VCaP (cell line): ENCODE measurements at regions not wholly inside any gene's neighbourhood (a gene's known extent, or its start where the extent isn't known, plus 50 kb on each side); places are given as distances from the start of the nearest gene placed in this dataset.

Experiments
- H3K27ac ChIP-seq: fragments of 450-650 bp; 2 replicates; pipeline ENCODE4 v1.5.1; 2017
- TF ChIP-seq, protein P1 (sequence below): fragments of 450-650 bp; conservative IDR thresholded peaks from 2 replicates; pipeline ENCODE4 v1.5.1; 2017; ENCODE audit warnings: mild to moderate bottlenecking, moderate library complexity

DNA sequence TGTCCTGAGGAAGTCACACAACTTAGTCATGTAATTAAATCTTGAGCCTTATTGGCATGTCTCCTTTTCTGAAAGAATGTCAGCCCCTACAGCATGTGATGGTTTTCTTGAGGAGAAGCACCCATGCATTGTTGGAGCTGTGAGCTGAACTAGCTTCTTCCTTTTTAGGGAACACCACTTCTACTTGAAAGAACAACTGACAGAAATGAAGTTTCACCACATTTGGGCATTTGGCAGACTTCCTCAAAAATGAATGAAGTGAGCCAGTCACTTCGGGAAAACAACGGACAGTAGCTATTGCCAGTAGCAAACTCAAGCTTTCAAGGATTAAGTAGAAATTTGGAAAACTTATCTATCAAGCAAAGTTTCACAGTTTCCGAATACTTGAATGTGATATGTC, 1351.3 kb downstream of the EFNB2 start:
- TF ChIP-seq, protein P1, sequence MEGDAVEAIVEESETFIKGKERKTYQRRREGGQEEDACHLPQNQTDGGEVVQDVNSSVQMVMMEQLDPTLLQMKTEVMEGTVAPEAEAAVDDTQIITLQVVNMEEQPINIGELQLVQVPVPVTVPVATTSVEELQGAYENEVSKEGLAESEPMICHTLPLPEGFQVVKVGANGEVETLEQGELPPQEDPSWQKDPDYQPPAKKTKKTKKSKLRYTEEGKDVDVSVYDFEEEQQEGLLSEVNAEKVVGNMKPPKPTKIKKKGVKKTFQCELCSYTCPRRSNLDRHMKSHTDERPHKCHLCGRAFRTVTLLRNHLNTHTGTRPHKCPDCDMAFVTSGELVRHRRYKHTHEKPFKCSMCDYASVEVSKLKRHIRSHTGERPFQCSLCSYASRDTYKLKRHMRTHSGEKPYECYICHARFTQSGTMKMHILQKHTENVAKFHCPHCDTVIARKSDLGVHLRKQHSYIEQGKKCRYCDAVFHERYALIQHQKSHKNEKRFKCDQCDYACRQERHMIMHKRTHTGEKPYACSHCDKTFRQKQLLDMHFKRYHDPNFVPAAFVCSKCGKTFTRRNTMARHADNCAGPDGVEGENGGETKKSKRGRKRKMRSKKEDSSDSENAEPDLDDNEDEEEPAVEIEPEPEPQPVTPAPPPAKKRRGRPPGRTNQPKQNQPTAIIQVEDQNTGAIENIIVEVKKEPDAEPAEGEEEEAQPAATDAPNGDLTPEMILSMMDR: no peak
- H3K27ac ChIP-seq: no peak overlapping the region

DNA sequence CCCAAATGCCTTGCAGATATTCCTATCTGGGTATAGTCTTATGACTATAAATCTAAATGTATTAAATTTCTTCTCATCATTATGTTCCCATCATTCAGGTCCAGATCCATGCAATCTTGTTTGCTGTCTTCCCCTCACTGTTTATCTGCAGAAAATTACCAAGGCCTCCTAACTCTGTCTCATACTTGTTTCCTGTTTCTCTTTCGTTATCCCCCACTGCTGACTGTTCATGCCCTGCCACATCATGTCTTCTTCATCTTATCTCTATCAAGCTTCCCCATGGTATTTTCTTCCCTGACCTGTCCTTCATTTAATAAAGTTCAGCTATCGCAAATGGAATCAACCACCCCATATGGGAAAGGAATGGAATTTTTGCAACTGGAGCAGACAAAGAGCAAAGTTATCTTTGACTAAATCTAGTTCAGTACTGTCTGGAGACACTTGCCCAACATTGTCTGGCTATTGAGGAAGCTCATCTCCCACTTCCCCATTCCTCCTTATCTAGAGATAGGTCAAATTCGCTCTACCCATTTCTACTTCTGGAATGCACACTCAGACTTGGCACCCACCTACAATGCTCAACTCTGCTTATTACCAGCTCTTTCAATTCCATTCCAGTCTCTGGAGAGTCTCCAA, 1358.1 kb downstream of the EFNB2 start:
- H3K27ac ChIP-seq: no peak overlapping the region
- TF ChIP-seq, protein P1: no peak

DNA sequence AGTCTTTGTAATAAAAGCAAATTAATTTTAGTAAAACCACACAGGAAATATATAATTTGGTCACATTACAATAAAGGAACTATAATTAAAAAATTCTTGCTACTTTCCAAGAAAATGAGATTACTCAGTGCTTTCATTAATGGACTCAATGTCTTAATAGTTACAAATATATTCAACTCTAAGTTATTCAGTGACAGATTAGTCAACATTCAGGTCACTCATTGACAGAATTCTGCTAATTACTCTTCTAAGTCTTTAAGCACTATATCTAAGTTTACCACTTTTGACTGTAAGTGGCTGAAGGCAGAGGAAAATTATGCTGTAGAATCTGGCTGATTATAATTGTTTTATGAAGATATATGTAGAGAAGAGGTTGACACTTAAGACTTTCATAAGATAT, 1365.0 kb downstream of the EFNB2 start:
- no peak overlapping the region for H3K27ac ChIP-seq
- TF ChIP-seq, protein P1: no peak

DNA sequence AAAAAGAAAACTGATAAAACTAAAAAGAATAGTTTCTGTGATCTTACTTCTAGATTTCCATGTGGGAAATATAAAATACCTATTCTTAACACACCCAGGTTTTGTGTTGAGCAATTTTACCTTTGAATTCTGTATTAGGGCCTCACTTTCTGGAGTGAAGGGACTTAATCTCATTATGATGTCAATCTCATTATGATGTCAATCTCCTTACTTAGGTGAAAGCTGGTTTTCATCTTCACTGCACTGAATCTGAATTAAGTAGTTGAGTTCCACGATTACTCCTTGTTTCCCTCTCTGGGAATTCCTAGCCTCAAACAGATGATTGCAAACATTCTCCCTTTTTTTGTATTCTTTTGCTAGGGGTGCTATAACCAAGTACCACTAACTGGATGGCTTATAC, 1367.2 kb downstream of the EFNB2 start:
- no peak overlapping the region for H3K27ac ChIP-seq
- TF ChIP-seq, protein P1: no peak

DNA sequence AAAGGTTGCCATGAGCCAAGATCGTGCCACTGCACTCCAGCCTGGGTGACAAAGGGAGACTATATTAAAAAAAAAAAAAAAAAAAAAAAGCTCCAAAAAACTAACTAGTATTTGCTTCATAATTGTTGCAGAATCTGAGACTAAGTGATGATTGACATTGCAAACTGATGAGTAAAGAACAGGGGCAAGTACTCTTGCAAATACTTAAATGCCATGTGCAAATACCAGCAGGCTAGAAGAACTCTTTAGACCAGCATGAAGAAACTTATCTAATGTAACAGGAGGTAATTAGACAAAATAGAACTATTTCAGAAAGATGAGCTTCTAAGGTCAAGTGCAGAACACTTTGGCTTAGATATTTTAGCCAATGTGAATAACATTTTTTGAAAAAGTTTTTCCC, 1368.1 kb downstream of the EFNB2 start:
- TF ChIP-seq, protein P1: no peak
- H3K27ac ChIP-seq: no peak overlapping the region

DNA sequence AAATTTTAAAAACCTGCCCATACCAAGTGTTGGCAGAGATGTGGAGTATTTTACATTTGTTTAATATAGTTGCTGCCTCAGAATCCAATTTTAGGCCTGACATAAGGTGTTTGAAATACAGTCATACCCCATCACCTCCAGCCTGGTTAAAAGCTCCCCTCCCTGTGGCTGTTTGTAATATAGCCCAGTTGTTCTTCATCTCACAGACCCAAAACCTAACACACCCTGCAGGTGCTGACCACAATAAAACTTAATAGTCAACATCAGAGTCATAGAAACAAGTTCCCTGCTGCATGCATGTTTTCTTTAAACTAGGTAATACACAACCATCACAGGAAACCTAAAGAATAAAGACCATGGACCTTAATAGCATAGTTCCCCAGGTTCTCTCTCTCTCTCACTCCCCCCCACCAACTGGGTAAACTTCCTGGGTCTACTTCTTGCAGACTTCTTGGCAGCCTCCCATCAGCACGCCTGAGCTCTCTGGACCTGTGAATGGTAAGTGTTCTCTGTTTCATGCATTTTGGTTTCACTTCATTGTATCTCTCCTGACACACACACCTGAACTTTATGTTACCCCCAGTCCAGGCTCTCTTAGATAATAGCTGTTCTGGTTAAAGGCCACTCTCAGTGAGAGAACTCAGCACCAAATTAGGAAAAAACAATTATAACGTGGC, 1369.9 kb downstream of the EFNB2 start:
- no peak overlapping the region for H3K27ac ChIP-seq
- TF ChIP-seq, protein P1: no peak

DNA sequence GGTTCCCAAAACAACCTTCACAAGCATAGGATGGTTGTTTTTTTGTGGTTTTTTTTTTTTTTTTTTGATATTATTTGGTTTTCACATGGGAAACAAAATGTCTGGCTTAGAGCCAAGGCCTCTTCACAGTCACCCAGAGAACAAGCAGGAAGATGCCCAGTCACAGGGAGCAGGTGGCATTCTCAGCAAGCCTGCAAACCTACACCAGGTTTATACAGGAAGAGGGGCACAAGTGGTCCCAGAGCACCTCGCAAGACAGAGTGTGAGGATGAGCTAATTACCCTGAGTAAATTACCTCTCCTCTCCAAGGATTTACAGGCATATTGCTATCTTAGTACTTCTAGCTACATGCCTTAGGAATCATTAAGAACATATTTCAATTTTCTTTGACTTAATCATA, 1375.6 kb downstream of the EFNB2 start:
- TF ChIP-seq, protein P1: no peak
- H3K27ac ChIP-seq: no peak overlapping the region
